ENCODE measurements at regions not wholly inside any gene's neighbourhood (a gene's known extent, or its start where the extent isn't known, plus 50 kb on each side); places are given as distances from the start of the nearest gene placed in this dataset.
"Not testable (repeated sequence)": the region's sequence is repeated elsewhere in the genome, so short reads cannot be mapped to it uniquely, and the experiment has no call there.

DNA sequence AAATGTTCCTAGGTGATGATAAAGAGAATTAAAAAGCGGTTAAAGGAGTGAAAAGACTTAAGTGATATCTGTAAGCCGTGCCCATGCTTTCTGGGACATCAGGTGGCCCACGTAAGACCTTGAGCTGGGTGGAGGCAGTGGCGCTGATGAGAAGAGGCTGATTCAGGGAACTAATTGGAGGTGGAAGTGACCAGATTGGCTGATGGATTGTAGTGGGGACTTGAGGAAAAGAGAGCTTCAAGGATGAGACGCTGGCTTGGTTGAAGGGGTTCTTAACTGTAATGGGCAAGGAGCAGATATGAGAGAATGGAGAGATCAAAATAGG is 69.1 kb upstream of the EP300 start:
- no peak for FAIRE-seq

- no peak for FAIRE-seq
Observed at GRCh38 chr22:41028841-41029240, 63.6 kb upstream of the EP300 start.

- no peak for FAIRE-seq
Observed at GRCh38 chr22:41030891-41031290, 61.5 kb upstream of the EP300 start.

DNA sequence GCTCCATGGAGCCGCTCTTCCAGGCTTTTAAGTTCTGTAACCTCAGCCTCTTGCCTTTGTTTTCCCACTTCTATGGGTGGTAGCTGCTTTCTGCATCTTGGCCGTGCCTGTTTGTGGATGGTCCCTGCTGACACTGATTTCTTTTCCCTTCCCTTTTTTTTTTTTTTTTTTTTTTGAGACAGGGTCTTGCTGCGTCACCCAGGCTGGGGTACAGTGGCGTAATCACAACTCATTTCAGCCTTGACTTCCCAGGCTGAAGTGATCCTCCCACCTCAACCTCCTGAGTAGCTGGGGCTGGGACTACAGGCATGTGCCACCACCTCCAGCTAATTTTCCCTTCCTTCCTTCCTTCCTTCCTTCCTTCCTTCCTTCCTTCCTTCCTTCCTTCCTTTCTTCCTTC is 57.7 kb upstream of the EP300 start:
- FAIRE-seq, result no peak

DNA sequence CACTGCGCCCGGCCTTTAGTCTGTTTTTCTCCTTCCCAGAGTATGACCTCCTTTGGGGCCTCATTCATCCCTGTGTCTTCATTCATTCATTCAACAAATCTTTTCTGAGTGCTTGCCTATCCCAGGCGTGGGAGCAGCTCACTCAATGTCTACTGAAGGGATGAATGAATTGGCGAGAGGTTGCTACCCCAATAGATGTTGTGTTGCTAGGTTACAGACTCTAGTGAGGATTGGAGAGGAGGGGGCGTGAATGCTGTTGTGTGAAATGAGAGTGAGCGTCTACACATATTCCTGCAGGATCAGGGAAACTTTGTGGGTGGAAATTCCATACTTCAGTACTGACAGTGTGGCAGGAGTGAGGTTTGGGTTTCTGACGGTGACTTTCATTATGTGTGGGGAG is 55.5 kb upstream of the EP300 start:
- FAIRE-seq, result no peak

- FAIRE-seq, result no peak
Observed at GRCh38 chr22:41038732-41039131, 53.7 kb upstream of the EP300 start.

DNA sequence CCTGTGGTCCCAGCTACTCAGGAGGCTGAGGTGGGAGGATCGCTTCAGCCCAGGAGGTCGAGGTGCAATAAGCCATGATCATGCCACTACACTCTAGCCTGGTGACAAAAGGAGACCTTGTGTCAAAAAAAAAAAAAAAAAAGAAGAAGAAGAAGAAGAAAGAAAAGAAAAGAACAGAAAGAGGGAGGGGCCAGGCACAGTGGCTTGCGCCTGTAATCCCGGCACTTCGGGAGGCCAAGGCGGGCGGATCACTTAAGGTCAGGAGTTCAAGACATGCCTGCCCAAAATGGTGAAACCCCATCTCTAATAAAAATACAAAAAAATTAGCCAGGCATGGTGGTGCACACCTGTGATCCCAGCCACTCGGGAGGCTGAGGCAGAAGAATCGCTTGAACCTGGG is 52.8 kb upstream of the EP300 start:
- not testable (repeated sequence) for FAIRE-seq

DNA sequence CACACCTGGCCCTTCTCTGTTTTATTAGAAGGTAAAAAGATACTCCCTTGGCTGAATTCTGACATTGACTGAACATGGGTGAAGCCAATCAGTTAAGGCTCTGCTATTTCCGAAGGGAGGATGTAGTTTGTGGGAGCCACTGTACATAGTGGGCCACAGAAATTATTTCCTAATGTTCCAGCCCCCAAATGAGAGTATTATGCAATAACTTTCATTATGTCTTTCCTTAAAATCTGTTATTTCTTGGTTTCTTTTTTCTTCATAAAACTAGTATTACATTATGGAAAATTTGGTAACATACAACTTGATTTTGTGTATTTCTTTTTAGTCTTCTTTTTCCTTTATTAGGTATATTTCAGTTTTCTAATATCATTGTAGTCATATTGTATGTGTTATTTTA is 51.9 kb upstream of the EP300 start:
- peak; percentile 60 for FAIRE-seq

DNA sequence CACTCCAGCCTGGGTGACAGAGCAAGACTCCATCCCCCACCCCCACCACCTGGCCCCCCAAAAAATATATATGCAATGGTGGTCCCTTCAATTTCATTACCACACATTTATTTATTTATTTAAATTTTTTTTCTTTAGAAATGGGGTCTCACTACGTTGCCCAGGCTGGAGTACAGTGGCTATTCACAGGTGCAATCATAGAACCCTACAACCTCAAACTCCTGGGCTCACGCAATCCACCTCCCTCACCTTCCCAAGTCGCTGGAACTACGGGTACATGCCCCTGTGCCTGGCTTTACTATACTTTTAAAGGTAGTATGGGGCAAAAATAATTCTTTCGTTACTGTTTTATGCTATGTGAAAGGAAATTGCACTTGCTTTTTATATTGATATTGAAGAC is 50.9 kb upstream of the EP300 start:
- no peak for FAIRE-seq
